NCI-H526 (cell line): ENCODE measurements at regions not wholly inside any gene's neighbourhood (a gene's known extent, or its start where the extent isn't known, plus 50 kb on each side); places are given as distances from the start of the nearest gene placed in this dataset.
A peak's percentile ranks its signal among the peaks of the same experiment; 100 is the strongest.
"Not testable (repeated sequence)": the region's sequence is repeated elsewhere in the genome, so short reads cannot be mapped to it uniquely, and the experiment has no call there.

Experiments
- DNase-seq, 2 experiments: peaks; one replicate each; lab custom pipeline; 2025; lab: John Stamatoyannopoulos, UW

DNA sequence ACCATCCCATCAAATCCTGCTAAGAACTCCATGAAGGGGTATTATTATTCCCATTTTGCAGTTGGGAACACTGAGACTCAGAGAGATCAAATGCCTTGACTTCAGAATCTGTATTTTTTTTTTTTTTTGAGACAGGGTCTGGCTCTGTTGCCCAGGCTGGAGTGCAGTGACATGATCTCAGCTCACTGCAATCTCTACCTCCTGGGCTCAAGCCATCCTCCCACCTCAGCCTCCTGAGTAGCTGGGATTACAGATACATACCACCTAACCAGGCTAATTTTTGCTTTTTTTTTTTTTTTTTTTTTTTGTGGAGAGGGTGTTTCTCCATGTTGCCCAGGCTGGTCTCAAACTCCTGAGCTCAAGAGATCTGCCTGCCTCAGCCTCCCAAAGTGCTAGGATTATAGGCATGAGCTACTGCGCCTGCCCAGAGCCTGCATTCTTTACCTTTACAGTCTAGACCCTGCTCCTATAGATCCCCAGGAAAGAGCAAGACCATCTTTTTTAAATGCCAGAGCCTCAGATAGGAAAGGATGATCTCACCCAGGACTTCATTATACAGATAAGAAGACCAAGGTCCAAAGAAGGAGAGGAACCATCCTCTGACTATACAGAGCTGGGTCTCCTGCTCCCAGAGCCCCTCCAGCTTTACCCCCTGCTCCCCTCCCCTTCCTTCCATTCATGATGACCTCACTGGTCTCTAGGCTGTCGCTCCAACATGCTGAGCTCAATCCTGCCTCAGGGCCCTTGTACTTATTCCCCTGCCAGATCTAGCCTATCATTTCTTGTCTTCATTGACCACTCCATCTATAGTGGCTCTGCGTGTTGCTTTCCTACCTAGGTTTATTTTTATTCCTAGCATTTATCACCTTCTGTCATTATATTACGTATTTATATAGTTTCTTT lies 138.6 kb downstream of the CEBPB start:
- no peak for DNase-seq

DNA sequence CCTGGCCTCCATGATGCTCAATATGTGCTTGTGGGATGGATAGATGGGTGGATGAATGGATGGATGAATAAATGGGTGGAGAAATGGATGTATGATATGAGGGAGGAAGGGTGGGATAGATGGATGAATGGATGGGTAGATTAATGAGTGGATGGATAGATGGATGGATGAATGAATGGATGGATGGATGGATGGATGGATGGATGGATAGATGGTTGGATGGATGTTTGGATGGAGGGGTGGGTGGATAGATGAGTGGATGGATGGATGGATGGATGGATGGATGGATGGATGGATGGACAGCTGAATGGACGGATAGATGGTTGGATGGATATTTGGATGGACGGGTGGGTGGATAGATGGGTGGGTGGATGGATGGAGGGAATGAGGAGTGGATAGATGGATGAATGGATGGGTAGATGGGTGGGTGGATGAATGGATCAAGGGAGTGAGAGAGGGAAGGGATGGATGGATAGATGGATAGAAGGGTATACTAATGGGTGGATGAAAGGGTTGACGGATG lies 139.4 kb downstream of the CEBPB start:
- DNase-seq: no peak

DNA sequence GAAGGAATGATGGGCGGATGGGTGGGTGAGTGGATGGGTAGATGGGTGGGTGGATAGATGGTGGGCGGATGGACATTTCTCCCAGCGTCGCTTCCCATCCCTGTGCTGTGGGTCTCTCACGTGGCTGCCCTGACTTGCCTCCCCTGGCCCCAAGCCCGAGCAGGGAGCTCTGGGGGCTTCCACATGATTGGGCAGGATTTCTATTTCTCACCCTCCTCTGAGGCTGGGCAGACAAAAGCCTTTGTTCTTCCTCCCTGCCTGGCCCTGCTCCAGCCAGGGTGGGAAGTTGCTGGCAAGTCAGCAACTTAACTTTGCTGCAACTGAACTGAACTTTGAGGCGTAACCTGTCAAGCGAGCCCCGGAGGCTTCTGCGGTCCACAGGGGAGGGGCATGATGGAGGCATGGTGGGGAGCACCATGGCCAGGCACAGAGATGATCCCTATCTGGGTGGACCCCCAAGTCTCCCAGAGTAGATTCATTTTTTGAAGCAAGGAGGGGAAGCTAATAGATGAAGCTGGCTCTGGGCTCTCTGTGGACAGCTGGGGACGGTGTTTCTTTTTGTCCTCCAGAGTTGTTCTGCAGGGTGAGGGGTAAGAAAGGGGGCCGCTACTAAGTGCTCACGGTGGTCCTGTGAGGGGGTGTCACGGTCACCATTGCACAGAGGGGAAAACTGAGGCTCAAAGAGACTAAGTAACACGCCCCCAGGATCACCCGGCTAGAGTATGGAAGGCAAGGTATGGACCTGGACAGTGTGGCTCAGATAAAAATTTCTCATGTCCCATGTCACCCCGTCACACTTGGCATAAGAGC lies 140.1 kb downstream of the CEBPB start:
- no peak for DNase-seq

DNA sequence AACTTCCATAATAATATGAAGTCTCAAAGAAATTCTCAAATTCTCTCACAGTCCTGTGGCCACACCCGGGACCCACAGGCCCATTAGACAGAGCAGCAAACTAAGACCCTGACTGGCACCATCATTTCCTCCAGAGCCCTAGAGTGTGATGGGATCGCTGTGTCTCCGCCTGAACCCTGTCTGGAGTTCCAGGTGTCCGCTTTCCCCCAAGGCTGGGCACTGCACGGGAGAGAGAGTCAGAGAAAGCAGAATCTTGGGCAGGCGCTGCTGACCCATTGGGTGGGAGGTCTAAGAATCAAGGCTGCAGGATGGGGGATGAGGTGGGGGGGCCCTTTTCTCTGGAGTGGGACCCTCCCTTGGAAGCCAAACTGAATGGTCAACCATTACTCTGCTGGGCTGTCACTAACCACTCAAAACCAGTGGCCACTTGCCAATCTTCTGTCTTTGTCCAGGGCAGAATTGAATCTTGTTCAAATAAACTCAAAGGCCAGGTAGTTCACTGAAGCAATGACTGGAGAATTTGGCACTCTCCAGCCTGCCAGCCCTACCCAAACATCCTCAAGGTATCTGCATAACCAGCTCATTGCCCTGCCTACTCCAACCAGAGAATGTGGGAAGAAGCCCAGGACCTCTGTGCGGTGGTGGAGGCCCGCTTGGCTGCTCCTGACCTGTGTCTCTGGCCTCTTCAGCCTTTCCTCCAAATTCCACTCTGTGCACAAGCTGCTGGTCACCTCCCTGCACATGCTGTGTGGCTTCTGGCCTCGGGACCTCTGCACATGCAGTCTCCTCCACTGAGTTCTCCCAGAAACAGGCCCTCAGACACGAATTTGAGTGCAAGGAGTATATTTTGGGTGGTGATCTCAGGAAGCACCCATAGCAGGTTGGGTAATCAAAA lies 141.1 kb downstream of the CEBPB start:
- no peak for DNase-seq

DNA sequence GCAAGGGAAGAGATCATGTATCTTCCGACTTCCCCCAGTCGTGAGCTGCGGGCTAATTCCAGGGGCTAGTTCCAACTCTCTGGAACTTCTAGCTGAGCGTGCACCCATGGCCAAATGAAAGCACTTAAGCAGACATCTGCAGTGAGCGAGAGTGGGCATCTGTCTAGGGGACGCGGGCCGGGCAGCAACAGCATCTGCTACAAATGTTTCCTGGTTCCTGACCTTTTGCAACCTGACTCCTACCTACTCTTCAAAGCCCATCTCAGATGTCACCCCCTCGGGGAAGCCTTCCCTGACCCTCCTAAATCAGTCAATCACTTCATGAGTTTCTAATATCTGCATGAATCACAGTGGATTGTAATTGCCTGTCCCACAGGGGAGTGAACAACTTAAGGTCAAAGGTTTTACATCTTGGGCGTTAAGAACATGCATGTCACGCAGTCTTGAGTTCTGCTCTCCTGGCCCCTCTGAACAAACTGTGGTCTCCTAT lies 141.9 kb downstream of the CEBPB start:
- DNase-seq: no peak

DNA sequence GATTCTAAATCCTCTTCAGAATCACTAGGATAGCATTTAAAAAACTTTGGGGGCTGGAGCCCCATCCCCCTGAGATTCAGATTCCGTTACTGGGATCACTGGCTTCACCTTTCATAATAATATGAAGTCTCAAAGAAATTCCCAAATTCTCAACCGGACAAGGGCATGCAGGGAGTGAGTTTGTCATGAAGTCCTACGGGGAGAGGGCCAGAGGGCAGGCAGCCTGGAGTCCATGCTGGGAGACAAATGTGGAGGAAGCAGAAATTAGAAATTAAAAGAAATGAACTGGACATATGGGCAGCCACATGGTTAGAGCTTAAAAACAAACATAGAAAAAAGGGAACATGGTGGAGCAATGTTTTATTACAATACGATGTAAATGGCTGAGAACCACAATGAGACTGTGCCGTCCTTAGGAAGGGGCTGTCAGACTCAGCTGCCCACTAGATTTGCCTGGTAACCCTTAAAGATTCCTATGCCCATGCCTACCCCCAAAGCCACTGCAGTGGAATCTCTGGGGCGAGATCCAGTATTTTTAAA lies 142.6 kb downstream of the CEBPB start:
- no peak for DNase-seq

DNA sequence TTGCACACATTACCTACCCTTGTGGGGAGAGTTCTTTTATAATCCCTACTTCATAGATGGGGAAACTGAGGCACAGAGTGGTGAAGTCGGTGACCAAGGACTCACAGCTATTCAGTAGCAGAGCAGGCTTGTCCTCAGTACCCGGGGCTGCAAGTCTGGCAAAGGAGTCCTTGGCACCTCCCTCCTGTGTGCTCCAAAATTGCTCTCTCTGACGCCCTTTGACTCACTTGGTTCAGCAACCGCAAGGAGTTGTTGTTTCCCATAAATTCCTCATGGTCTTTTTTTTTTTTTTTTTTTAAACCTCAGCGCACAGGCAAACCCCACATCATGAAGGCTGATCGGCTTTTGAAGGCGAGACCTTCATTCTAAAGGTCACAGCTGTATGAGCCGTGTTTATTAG lies 143.2 kb downstream of the CEBPB start:
- no peak for DNase-seq

DNA sequence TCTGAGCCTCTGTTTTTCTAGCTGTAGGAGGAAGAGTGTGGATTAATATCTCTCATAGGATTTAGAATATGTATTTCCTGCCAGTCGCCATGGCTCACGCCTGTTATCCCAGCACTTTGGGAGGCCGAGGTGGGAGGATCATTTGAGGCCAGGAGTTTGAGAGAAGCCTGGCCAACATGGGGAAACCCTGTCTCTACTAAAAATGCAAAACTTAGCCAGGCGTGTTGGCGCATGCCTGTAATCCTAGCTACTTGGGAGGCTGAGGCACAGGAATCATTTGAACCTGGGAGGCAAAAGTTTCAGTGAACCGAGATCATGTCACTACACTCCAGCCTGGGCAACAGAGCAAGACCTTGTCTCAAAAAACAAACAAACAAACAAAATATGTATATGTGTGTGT lies 143.9 kb downstream of the CEBPB start:
- not testable (repeated sequence) for DNase-seq

DNA sequence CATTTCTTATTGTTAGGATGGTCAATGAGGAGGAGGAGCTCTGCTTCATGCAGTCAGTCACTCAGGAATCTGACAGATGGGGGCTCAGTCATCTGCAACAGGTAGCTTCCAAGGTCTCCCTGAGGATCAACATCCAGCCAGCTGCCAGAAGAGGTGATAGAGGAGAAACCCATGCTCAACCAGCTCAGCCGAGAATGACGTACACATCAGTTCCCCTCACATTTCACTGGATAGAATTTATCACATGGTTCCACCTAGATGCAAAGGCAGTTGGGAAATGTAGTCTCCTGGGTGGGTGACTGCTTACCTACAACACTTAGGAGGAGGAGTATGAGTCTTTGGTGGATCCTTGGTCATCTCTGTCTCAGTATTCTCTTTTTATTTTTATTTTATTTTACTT lies 144.5 kb downstream of the CEBPB start:
- DNase-seq: peak; percentile 34 to 70

DNA sequence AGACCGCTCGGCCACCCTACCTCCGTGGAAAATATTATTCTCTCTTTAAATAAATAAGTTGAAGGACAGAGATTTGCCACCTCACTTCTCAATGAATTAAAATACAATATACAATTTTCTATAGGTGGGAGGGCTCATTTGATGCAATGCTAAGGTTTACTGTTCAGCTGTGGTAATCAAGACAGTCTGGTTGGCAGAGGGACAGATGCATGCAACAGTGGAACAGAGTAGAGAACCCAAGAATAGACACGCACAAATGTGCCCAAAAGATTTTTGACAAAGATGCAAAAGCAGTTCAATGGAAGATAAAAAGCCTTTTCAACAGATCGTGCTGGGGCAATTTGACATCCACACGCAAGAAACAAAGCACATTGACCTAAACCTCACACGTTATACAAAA lies 145.2 kb downstream of the CEBPB start:
- DNase-seq: no peak

DNA sequence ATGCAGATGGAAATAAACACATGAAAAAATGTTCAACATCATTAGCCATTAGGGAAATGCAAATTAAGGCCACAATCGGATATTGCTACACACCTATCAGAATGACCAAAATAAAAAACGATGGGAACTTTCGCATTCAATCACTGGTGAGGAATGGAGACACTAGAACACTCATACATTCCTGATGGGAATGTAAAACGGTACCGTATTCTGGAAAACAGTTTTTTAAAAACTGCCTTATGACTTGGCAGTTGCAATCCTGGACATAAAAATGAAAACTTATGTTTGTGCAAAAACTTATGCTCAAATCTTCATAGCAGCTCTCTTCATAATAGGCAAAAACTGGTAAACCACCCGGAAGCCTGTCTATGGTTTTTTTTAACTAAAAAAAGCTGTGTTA lies 146.0 kb downstream of the CEBPB start:
- DNase-seq: no peak

DNA sequence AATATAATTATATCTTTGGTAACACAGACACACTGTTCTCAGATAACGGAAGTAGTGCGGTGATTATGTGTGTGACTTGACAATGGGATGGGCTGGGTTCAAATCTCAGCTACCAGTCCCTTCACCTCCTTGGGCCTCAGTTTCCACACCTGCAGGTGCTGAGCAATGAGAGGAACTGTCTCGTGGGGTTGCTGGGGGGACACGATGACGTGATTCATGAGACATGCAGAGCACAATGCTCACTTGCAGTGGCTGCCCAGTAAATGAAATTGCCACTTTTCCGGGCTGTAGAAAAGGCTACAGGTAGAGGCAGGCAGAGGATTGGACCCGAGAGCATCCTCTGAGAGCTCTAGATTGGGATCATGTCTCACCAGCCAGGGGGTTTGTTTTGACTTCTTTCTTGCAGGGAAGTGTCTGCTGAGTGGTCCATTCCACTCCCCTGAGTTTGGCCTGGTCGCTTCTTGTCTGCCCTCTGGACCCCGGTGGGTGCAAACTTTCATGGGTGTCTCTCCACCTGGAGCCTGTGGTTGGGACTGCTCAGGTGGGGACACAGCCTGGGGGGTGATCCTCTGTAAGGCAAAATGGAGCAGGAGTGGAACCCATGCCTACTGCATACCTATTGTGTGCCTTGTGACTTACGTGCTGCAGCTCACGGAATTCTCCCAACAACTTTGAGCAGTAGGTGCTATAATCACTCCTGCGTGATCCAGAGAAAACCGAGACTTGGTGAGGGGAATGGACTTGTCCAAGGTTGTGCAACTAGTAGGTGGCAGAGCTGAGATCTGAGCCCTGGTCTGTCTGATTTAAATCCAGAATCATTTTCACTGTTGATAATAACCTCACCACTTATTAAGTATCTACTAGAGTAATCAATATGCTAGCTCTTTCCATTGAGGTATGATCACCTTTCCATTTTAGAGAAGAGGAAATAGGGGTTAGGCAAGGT lies 147.2 kb downstream of the CEBPB start:
- no peak for DNase-seq

DNA sequence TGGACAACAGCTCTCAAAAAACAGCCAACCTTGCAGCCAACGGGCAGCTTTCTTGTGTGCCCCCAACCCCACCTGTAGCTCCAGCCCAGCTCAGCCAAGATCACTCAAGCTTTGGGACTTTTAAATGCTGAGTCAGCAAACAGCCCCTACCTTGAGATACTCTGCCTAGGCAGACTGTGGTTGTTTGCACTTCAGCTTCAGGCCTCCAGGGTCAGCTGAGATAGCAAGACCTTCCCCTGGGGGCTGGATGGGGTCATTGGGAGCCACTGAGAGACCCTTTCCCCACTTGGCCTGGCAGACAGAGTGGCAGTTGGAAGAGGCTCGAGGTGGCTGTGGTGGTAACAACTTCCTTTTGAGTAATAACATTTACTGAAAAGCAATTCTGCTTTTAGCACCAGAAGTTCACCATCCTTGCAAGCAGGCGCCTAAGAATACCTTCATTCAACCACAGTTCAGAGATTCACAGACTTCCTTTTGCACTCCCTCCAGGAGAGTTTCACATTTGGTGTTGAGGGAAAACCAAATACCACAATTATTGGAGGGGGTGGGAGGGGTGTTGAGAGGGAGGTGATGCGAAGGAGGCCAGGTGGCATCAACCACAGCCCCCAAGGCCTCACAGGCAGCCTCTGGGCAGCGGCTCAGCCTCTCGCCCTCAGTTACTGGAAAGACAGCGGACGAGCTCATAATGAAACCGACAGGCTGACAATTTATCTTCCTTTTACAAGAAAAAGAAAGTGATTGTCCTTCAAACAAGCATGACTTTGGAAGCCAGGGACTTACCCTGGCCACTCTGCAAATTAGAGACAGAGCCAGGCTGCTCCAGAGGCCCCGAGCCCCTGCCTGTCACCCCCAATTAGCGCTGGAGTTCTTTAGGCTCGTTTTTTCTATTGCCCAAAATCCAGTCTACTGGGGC lies 148.1 kb downstream of the CEBPB start:
- no peak for DNase-seq

DNA sequence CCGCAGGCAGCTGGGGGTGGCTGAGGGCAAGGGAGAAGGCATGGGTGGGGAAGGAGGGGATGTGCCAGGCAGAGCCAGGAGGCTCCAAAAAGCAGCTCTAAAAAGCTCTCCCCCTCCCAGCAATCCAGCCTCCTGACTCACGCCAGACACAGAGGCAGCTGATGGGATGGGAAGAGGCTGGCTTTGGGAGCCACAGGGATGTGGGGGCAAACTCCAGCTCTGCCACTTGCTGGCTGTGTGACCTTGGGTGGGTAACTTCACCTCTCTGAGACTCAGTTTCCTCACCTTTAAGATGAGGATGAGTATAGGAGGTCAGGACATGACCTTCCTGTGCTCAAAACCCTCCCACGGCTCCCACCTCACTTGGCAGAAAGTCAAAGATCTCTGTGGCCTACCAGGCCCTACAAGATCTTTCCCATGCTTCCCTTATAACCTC lies 148.9 kb downstream of the CEBPB start:
- no peak for DNase-seq

DNA sequence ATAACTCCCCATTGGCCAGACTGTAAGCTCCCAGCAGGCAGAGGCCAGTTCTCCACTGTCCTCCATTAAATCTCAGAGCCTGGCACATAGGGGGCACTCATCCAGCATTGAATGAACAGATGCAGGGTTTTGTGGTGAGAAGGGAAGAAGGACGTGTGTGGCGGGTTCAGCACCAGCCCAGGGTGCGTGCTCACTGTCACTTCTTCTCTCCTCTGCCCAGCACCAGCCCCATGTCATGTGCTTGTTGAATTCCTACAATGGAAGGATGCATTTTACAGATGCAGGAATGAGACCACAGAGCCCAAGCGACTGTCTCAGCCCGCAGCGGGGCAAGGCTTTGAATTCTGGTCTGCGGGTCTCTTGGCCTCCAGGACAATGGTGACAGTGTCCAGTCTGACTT lies 149.9 kb downstream of the CEBPB start:
- DNase-seq: no peak

DNA sequence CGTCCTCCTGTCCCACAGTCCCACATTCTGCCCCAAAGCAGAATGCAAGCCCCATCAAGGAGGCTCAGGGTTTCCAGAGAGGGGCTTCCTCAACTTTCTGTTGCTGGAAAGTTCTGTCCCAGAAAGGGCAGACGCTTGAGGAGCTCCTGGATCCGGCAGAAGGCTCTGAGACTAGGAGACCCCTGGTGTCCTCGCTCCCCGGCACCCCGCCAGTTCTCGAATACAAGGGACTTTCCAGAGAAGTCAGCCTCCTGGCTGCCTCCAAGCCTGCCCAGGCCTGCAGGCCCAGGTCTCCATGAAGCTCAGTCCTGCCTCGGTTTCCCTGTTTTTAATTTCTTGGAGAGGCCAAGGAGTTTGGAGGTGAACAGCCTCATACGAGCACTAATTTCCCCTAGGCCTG lies 150.4 kb downstream of the CEBPB start:
- no peak for DNase-seq

DNA sequence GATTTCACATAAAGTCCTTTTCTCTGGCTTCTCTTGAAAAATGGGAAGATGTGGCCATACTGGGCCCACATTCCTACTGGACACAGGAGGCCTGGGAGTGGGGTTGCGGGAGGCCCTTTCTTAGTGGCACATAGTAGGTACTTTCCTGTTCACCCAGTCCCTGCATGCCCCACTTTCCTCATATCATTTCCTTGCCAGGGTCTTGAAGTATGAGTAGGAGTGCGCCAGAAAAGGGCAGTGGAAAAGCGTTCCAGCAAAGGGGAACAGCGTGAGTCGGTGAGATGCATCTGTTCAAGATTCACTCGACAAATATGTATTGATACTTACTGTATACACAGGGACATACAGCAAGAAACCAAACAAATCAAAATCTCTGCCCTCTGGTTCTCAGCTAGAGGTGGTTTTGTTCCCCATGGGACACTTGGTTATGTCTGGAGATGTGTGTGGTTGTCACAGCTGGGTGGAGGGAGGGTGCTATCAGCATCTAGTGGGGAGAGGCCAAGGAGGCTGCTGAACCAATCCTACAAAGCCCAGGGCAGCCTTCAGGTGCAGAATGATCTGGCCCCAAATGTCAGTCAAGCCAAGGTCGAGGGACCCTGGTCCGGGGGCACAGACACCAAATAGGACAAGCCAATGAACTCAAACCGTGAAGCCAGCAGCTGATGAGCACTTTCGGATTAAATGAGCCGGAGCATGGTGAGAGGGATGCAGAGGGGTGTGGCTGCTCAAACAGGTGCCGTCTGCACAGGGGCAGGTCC lies 151.4 kb downstream of the CEBPB start:
- DNase-seq: no peak

DNA sequence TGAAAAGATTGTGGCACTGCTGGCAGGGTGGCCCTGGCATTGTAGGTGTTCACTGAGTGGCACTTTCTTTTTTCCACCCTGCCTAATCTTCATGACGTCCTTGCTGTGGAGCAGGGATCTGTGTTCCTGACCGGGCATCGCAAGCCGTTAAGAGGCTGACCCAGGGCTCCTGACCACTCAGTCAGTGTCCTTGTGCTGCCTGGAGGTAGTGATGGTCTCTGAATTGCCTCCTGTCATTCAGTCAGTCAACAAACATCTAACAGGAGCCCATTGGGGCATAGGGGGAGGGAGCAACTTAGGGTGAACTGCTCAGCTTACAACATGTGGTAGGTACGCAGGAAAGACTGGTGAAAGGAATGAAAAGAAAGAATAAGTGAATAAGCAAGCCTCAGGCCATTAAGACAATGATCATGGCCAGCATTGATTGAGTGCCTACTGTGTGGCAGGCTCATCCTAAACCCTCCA lies 152.0 kb downstream of the CEBPB start:
- no peak for DNase-seq
